HepG2 (cell line): ENCODE measurements at regions not wholly inside any gene's neighbourhood (a gene's known extent, or its start where the extent isn't known, plus 50 kb on each side); places are given as distances from the start of the nearest gene placed in this dataset.

ENCODE experiments used
- ATAC-seq: fragments of 200-7000 bp; cut with Tn5 transposase; 3 replicates; pipeline ENCODE4 v1.9.1; 2020; ENCODE audit warnings: mild to moderate bottlenecking, moderate library complexity
- BruUV-seq: library from RNA; stranded (reverse); fragments of 400-500 nt; replicated peaks from 2 replicates; lab custom pipeline; 2021; lab: Mats Ljungman, UMichigan
- CTCF ChIA-PET: fragments of 300-600 bp; formaldehyde crosslinking; extraction: SDS; loops from one replicate; lab custom pipeline; 2021; ENCODE audit warnings: low total read pairs, inconsistent platforms, low intra/inter-chr PET ratio; lab: Yijun Ruan, JAX
- POLR2A ChIA-PET: fragments of 350-600 bp; sonication (Branson Sonifier 250); formaldehyde crosslinking; loops from one replicate; lab custom pipeline; 2020; ENCODE audit warnings: antibody characterized with exemption, inconsistent platforms; lab: Yijun Ruan, JAX
- DNase-seq: peaks from one replicate; pipeline ENCODE4 v3.0.0-alpha.2; 2015; ENCODE audit warnings: low spot score
- FAIRE-seq: peaks from 3 replicates; lab custom pipeline; 2011; peaks lifted over from hg19 to GRCh38; lab: Jason Lieb, UNC
- H2AFZ ChIP-seq: one replicate; pipeline ENCODE4 v1.6.1; 2011; ENCODE audit warnings: low read length, inconsistent platforms
- H3K27ac ChIP-seq: fragments of 300-600 bp; 3 replicates; pipeline ENCODE4 v1.8.0; 2011; ENCODE audit warnings: mixed run types, mild to moderate bottlenecking, mixed read lengths, low read length, inconsistent platforms; ENCODE audit not compliant: insufficient read depth; ENCODE audit errors: extremely low read length
- H3K27me3 ChIP-seq, 2 experiments: fragments of 200-600 bp in 1 of 2; 2 replicates in 1 of 2; 3 replicates in 1 of 2; pipeline versions ENCODE4 v1.6.0 to v1.8.0; 2011; ENCODE audit warnings: low read length in 2 of 2, mild to moderate bottlenecking in 2 of 2, moderate library complexity in 2 of 2, inconsistent platforms in 1 of 2; ENCODE audit not compliant: insufficient read depth in 2 of 2, control insufficient read depth in 1 of 2
- H3K36me3 ChIP-seq, 2 experiments: fragments of 200-600 bp in 1 of 2; replicated peaks in 1 of 2; 2 replicates in 1 of 2; 3 replicates in 1 of 2; pipeline versions ENCODE4 v1.5.1 to v1.8.0; 2011; ENCODE audit warnings: low read length in 2 of 2, inconsistent platforms in 1 of 2; ENCODE audit not compliant: insufficient read depth in 2 of 2, control insufficient read depth in 1 of 2
- H3K4me1 ChIP-seq: 2 replicates; pipeline ENCODE4 v1.5.1; 2012; ENCODE audit warnings: low read length, inconsistent platforms; ENCODE audit not compliant: insufficient read depth
- H3K4me2 ChIP-seq: 2 replicates; pipeline ENCODE4 v1.6.0; 2011; ENCODE audit warnings: low read depth, low read length, inconsistent platforms
- H3K4me3 ChIP-seq, 3 experiments: fragments of 200-600 bp in 1 of 3; sonication (generic), shearing (Covaris generic) in 1 of 3; replicated peaks in 1 of 3; 2 replicates each; pipeline ENCODE4 v1.5.1; 2011 to 2016; ENCODE audit warnings: low read length in 3 of 3, inconsistent platforms in 2 of 3, low read depth in 2 of 3, mild to moderate bottlenecking in 2 of 3, control low read depth in 1 of 3, mixed read lengths in 1 of 3; ENCODE audit not compliant: insufficient read depth in 1 of 3
- H3K79me2 ChIP-seq: one replicate; pipeline ENCODE4 v1.6.1; 2011; ENCODE audit warnings: low read length, inconsistent platforms; ENCODE audit not compliant: insufficient read depth
- H3K9ac ChIP-seq: 2 replicates; pipeline ENCODE4 v1.6.0; 2011; ENCODE audit warnings: mild to moderate bottlenecking, low read depth, low read length, inconsistent platforms; ENCODE audit not compliant: insufficient read depth
- H3K9me3 ChIP-seq: 2 replicates; pipeline ENCODE4 v1.5.1; 2012; ENCODE audit warnings: mild to moderate bottlenecking, low read length
- H4K20me1 ChIP-seq: 2 replicates; pipeline ENCODE4 v1.6.0; 2011; ENCODE audit warnings: inconsistent platforms, mild to moderate bottlenecking, low read length, moderate library complexity; ENCODE audit not compliant: insufficient read depth
- ARID2 ChIP-seq: sonication (generic); formaldehyde crosslinking; IDR thresholded peaks from 2 replicates; pipeline ENCODE4 v1.8.1; 2022; ENCODE audit warnings: mild to moderate bottlenecking, missing genetic modification reagents, borderline replicate concordance
- GATAD1 ChIP-seq: IDR thresholded peaks from 2 replicates; pipeline ENCODE4 v1.6.1; 2016; ENCODE audit warnings: missing genetic modification reagents, missing compliant biosample characterization
- HNRNPK ChIP-seq: fragments of 200-400 bp; formaldehyde crosslinking; IDR thresholded peaks from 2 replicates; pipeline ENCODE4 v1.6.1; 2018; ENCODE audit warnings: low read length, low read depth, moderate library complexity, mild to moderate bottlenecking; ENCODE audit not compliant: poor library complexity, severe bottlenecking
- KLF12 ChIP-seq: sonication (generic); formaldehyde crosslinking; IDR thresholded peaks from 2 replicates; pipeline ENCODE4 v1.4.0; 2020; ENCODE audit warnings: missing genetic modification reagents, borderline replicate concordance
- NCOA1 ChIP-seq: sonication (generic); formaldehyde crosslinking; IDR thresholded peaks from 2 replicates; pipeline ENCODE4 v1.9.0; 2021; ENCODE audit warnings: missing genetic modification reagents
- RELA ChIP-seq: sonication (generic); formaldehyde crosslinking; IDR thresholded peaks from 2 replicates; pipeline ENCODE4 v1.4.0; 2020; ENCODE audit warnings: missing genetic modification reagents
- ZFX ChIP-seq: sonication (generic); formaldehyde crosslinking; IDR thresholded peaks from 2 replicates; pipeline ENCODE4 v1.4.0; 2020; ENCODE audit warnings: mild to moderate bottlenecking, low read depth, missing genetic modification reagents, moderate library complexity
- ZFYVE20 ChIP-seq: sonication (generic); formaldehyde crosslinking; IDR thresholded peaks from 2 replicates; pipeline ENCODE4 v1.8.0; 2023; ENCODE audit warnings: low read depth, mild to moderate bottlenecking, moderate library complexity, missing genetic modification reagents, borderline replicate concordance
- ZNF10 ChIP-seq: sonication (generic); formaldehyde crosslinking; IDR thresholded peaks from 2 replicates; pipeline ENCODE4 v1.4.0; 2020; ENCODE audit warnings: mild to moderate bottlenecking, low read depth, missing genetic modification reagents, borderline replicate concordance
- ZNF138 ChIP-seq: sonication (generic); formaldehyde crosslinking; IDR thresholded peaks from 2 replicates; pipeline ENCODE4 v1.5.0; 2020; ENCODE audit warnings: mild to moderate bottlenecking, low read depth, missing genetic modification reagents
- ZNF264 ChIP-seq: sonication (generic); formaldehyde crosslinking; IDR thresholded peaks from 2 replicates; pipeline ENCODE4 v1.4.0; 2020; ENCODE audit warnings: missing genetic modification reagents
- ZNF451 ChIP-seq: sonication (generic); formaldehyde crosslinking; IDR thresholded peaks from 2 replicates; pipeline ENCODE4 v1.5.0; 2020; ENCODE audit warnings: mild to moderate bottlenecking, missing genetic modification reagents
- WGBS: methylation state at CpG from one replicate; pipeline ENCODE4 v1.1.6; 2017; ENCODE audit warnings: low lambda C conversion rate; 5-methylcytosine and 5-hydroxymethylcytosine counted together
- in situ Hi-C: cut with HindIII; loops from 2 replicates; pipeline ENCODE4 v1.10.0; 2017; ENCODE audit warnings: low pct_unique_long_range_greater_than_20kb; ENCODE audit not compliant: extremely low pct_ligation_motif_present
- intact Hi-C: fragments of 100-400 bp; cut with micrococcal nuclease; formaldehyde crosslinking; loops from one replicate; pipeline ENCODE4 v1.10.0; 2022; ENCODE audit not compliant: unreplicated experiment
- TF ChIP-seq, protein P1 (sequence below): sonication (generic); formaldehyde crosslinking; IDR thresholded peaks from 2 replicates; pipeline ENCODE4 v1.8.1; 2023; ENCODE audit warnings: mild to moderate bottlenecking, inconsistent platforms, moderate library complexity, missing genetic modification reagents, borderline replicate concordance
- TF ChIP-seq, protein P2 (sequence below): sonication (generic); formaldehyde crosslinking; IDR thresholded peaks from 2 replicates; pipeline ENCODE4 v1.4.0; 2020; ENCODE audit warnings: mild to moderate bottlenecking, missing genetic modification reagents, borderline replicate concordance

DNA sequence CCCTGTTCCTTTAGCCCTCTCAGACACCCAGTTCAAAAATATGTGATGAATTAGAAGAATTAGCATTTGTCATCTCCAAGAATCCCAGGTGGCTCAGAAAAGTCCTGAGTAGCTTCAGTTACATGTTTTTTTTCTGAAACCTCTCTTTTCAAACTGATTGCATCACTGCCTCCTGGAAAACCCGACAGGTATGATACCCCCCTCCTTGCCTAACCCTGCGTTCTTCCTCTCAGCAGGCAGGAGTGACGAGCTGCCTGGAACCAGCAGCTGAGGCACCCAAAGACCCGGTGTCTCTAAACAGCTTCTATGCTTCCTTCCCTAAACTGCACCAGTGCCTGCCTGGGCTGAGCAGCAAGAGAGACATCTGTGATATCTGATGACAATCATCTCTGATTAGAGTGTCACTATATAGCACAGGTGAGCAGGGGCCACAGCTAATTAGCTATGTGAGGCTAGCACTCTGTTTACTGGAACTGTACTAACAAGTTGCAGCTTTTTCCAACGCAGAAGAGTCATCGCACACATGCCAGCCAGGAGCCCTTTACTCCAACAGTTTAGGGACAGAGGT, 376.4 kb upstream of the ATP5MC3 start:
- Histone ChIP-seq H3K27me3 (peaks cover 0 to 26% of the 10 kb centered on the region in 2 experiments; a peak in 4 of 5 replicates), H3K9ac (no peak overlapping the region), H3K9me3 (no peaks in the 10 kb centered on the region), H3K27ac (no peak overlapping the region), H3K4me2 (no peak overlapping the region), H3K36me3 (no peaks in the 10 kb centered on the region), H4K20me1 (no peaks in the 10 kb centered on the region), H2AFZ (no peak overlapping the region), H3K4me3 (no peak overlapping the region), H3K4me1 (no peaks in the 10 kb centered on the region), H3K79me2 (no peaks in the 10 kb centered on the region)
- in situ Hi-C loops (no loop called here), intact Hi-C loops (no loop called here)
- ChIA-PET POLR2A (no interaction called here), CTCF (no interaction called here)
- ATAC-seq, result no peak
- WGBS, result 33% methylated on average over 6 of the region's 6 CpGs
- TF ChIP-seq RELA (CRISPR knock-in tag) (no peak), KLF12 (CRISPR knock-in tag) (no peak), ARID2 (CRISPR knock-in tag) (no peak), GATAD1 (CRISPR knock-in tag) (no peak), ZNF264 (no peak), ZNF138 (CRISPR knock-in tag) (no peak), ZNF10 (no peak), HNRNPK (no peak), ZFX (CRISPR knock-in tag) (no peak), NCOA1 (CRISPR knock-in tag) (no peak), ZFYVE20 (CRISPR knock-in tag) (no peak), ZNF451 (CRISPR knock-in tag) (no peak)
- TF ChIP-seq, protein P1, sequence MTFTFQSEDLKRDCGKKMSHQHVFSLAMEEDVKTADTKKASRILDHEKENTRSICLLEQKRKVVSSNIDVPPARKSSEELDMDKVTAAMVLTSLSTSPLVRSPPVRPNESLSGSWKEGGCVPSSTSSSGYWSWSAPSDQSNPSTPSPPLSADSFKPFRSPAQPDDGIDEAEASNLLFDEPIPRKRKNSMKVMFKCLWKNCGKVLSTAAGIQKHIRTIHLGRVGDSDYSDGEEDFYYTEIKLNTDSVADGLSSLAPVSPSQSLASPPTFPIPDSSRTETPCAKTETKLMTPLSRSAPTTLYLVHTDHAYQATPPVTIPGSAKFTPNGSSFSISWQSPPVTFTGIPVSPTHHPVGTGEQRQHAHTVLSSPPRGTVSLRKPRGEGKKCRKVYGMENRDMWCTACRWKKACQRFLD (CRISPR knock-in tag), result no peak
- TF ChIP-seq, protein P2, sequence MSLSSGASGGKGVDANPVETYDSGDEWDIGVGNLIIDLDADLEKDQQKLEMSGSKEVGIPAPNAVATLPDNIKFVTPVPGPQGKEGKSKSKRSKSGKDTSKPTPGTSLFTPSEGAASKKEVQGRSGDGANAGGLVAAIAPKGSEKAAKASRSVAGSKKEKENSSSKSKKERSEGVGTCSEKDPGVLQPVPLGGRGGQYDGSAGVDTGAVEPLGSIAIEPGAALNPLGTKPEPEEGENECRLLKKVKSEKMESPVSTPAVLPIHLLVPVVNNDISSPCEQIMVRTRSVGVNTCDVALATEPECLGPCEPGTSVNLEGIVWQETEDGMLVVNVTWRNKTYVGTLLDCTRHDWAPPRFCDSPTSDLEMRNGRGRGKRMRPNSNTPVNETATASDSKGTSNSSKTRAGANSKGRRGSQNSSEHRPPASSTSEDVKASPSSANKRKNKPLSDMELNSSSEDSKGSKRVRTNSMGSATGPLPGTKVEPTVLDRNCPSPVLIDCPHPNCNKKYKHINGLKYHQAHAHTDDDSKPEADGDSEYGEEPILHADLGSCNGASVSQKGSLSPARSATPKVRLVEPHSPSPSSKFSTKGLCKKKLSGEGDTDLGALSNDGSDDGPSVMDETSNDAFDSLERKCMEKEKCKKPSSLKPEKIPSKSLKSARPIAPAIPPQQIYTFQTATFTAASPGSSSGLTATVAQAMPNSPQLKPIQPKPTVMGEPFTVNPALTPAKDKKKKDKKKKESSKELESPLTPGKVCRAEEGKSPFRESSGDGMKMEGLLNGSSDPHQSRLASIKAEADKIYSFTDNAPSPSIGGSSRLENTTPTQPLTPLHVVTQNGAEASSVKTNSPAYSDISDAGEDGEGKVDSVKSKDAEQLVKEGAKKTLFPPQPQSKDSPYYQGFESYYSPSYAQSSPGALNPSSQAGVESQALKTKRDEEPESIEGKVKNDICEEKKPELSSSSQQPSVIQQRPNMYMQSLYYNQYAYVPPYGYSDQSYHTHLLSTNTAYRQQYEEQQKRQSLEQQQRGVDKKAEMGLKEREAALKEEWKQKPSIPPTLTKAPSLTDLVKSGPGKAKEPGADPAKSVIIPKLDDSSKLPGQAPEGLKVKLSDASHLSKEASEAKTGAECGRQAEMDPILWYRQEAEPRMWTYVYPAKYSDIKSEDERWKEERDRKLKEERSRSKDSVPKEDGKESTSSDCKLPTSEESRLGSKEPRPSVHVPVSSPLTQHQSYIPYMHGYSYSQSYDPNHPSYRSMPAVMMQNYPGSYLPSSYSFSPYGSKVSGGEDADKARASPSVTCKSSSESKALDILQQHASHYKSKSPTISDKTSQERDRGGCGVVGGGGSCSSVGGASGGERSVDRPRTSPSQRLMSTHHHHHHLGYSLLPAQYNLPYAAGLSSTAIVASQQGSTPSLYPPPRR (CRISPR knock-in tag), result no peak
- DNase-seq, result no peak
- FAIRE-seq, result no peak
- BruUV-seq, result no TSS peak
